Mucosa of rectum (tissue), 2 donors: ENCODE measurements at regions not wholly inside any gene's neighbourhood (a gene's known extent, or its start where the extent isn't known, plus 50 kb on each side); places are given as distances from the start of the nearest gene placed in this dataset.

Experiments used
- H3K27ac ChIP-seq, 2 donors: one replicate each; pipeline ENCODE4 v1.7.0; 2013; ENCODE audit warnings: inconsistent platforms in 2 of 2, low read depth in 2 of 2, low read length in 2 of 2
- H3K27me3 ChIP-seq, 2 donors: one replicate each; pipeline ENCODE4 v1.7.0; 2013; ENCODE audit warnings: low read length in 2 of 2; ENCODE audit not compliant: control insufficient read depth in 2 of 2, insufficient read depth in 2 of 2
- H3K36me3 ChIP-seq, 2 donors: one replicate each; pipeline ENCODE4 v1.7.0; 2013; ENCODE audit warnings: low read length in 2 of 2; ENCODE audit not compliant: control insufficient read depth in 2 of 2, insufficient read depth in 2 of 2
- H3K4me1 ChIP-seq, 2 donors: one replicate each; pipeline ENCODE4 v1.7.0; 2013; ENCODE audit warnings: low read length in 2 of 2, mild to moderate bottlenecking in 1 of 2; ENCODE audit not compliant: control insufficient read depth in 2 of 2, insufficient read depth in 2 of 2
- H3K4me3 ChIP-seq, 2 donors: one replicate each; pipeline ENCODE4 v1.7.0; 2013; ENCODE audit warnings: low read length in 2 of 2
- H3K9ac ChIP-seq, 2 donors: one replicate each; pipeline ENCODE4 v1.7.0; 2013; ENCODE audit warnings: low read length in 2 of 2, low read depth in 1 of 2, mild to moderate bottlenecking in 1 of 2
- H3K9me3 ChIP-seq, 2 donors: one replicate each; pipeline ENCODE4 v1.7.0; 2013; ENCODE audit warnings: low read length in 2 of 2; ENCODE audit not compliant: control insufficient read depth in 2 of 2
- donor health status: healthy.
- donor health status: Normal muscosa, but diverticular disease.

DNA sequence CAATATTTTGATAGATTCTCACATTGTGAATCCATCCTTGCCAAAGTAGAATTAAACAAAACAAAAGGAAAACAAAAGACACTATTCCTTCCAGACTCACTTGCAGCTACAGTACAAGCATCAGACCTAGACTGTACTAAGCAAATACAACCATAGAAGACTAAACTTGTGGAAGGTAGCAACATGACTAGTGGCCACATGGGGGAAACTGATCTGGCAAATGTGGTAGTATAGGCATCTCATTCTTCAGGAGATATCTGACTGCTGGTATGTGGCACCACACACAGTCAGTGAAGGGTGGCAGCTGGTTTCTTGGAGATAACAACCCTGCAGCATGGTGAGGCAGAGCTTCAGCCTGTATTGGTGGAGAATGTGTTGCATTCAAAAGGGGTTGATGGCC, 81.0 kb upstream of the ACVR2A start:
- H3K9me3 ChIP-seq: no peaks in the 10 kb centered on the region
- no peaks in the 10 kb centered on the region for H3K36me3 ChIP-seq
- H3K27ac ChIP-seq: no peak overlapping the region
- no peak overlapping the region for H3K9ac ChIP-seq
- no peaks in the 10 kb centered on the region for H3K4me1 ChIP-seq
- H3K4me3 ChIP-seq: no peak overlapping the region
- H3K27me3 ChIP-seq: no peaks in the 10 kb centered on the region

DNA sequence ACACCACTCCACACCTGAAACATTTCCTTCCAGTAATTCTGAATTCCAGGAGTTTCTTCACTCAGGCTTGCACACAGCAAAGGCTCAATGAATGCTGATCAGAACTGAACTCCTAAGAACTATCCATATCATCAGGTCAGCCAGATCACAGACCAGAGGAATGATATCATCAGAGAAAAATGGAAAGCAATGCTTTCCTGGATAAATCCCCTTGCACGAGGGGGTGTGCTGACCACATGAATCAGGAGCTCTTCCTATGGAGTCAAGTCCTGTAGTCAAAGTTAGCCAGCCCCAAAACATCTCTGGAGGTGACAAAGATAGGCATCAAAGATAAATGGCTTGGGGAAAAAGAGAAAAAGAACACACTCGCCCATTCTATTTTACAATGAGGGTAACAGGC, 83.8 kb upstream of the ACVR2A start:
- Histone ChIP-seq H3K27me3 (no peaks in the 10 kb centered on the region), H3K4me1 (no peaks in the 10 kb centered on the region), H3K27ac (no peak overlapping the region), H3K9ac (no peak overlapping the region), H3K4me3 (no peak overlapping the region), H3K36me3 (no peaks in the 10 kb centered on the region), H3K9me3 (no peaks in the 10 kb centered on the region)

DNA sequence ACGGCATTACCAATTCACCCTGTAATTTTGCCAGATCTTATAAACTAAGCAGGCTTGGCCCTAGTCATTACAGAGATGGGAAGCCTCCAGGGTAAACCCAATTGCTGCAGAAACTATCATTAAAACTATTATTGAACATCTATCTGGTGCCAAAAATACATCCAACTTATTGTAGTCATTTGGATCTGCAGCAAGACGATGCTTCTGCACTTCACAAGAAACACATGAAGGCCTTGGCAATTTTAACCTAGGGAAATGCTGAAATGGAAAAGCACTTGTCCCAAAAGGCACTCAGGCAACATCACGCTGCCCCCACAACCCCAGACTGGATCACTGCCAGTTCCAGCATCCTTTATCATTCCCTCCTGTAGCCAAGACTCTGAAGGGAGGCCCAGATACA, 85.3 kb upstream of the ACVR2A start:
- Histone ChIP-seq H3K27me3 (no peaks in the 10 kb centered on the region), H3K4me1 (no peaks in the 10 kb centered on the region), H3K9me3 (no peaks in the 10 kb centered on the region), H3K4me3 (no peak overlapping the region), H3K9ac (no peak overlapping the region), H3K27ac (no peak overlapping the region), H3K36me3 (no peaks in the 10 kb centered on the region)

DNA sequence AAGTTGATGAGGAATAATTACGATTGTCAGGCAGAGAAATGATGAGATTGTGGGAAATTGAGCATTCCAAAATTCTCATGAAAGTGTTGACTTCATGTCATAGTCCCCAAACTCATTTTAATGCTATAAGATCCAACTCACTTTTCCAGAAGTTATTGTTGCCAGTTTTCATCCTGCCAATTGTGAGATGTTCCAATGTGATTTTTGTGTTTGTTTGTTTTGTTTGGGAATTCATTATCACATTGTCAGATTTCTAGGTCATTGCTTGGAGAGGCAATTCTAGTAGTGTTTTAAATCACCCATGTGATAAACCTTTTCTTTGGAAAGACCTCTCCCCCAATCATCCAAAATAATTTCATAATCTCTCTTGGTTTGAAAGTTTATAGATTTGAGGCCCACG, 86.0 kb upstream of the ACVR2A start:
- Histone ChIP-seq H3K36me3 (no peaks in the 10 kb centered on the region), H3K9me3 (no peaks in the 10 kb centered on the region), H3K4me1 (no peaks in the 10 kb centered on the region), H3K27me3 (no peaks in the 10 kb centered on the region), H3K27ac (no peak overlapping the region), H3K9ac (no peak overlapping the region), H3K4me3 (no peak overlapping the region)

DNA sequence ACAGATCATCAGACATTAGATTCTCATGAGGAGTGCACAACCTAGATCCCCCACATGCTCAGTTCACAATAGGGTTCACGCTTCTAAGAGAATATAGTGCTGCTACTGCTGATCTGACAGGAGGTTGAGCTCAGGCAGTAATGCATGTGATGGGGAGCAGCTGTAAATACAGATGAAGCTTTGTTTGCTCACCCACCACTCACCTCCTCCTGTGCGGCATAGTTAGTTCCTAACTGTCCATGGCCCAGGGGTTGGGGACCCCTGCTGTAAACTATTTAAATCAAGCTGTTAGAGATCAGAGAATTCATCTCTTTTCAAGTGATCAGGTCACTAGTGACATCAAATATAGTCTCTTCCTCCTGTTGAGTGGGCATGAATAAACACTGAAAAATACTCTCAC, 88.8 kb upstream of the ACVR2A start:
- Histone ChIP-seq H3K4me3 (no peak overlapping the region), H3K9me3 (no peaks in the 10 kb centered on the region), H3K27ac (no peak overlapping the region), H3K4me1 (no peaks in the 10 kb centered on the region), H3K27me3 (no peaks in the 10 kb centered on the region), H3K9ac (no peak overlapping the region), H3K36me3 (no peaks in the 10 kb centered on the region)

DNA sequence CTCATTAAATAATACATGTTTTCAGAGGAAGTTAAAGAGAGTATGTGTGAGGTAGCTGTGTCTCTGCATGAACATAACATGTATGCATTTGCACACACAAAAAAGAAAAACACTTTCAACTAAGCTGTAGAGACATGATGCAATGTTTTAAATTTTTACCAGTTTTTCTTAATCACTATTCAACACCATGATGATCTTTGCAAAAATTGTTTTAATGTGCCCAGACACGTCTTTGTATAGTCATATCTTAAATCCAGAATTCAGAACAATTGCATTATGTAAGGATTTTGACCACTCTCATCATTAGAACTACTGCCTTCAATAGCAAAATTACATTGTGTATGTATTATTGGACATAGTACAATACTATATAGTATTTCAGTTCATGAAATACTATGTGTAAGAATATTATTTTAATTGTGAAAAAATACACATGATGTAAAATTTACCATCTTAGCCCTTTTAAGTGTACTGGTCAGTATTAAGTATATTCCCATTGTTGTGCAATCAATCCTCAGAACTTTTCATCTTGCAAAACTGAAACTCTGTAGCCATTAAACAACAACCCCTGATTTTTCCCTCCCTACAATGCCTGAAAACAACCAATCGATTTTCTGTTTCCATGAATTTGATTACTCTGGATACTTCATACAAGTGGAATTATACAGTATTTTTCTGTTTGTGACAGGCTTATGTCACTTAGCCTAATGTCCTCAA, 104.5 kb upstream of the ACVR2A start:
- Histone ChIP-seq H3K9ac (no peak overlapping the region), H3K27ac (no peak overlapping the region), H3K36me3 (no peaks in the 10 kb centered on the region), H3K9me3 (no peaks in the 10 kb centered on the region), H3K4me1 (no peaks in the 10 kb centered on the region), H3K27me3 (no peaks in the 10 kb centered on the region), H3K4me3 (no peak overlapping the region)

DNA sequence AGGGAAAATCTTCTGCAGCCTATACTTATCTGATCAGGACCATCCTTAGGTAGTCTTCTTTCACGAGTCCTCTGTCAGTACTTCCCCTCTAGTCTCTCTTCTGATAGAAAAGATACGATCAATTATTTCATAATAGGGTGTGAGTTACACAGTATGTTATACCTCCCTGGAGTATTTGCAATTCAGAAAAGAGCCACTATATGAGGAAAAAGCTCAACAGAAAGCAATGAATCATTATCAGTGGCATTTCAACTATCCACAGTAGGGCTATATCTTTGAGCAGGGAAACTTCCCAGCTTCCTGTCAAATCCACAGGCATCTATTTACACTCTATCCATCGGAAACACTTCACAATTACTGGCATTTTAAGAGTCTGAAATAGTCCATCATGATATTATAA, 105.3 kb upstream of the ACVR2A start:
- Histone ChIP-seq H3K27me3 (no peaks in the 10 kb centered on the region), H3K36me3 (no peaks in the 10 kb centered on the region), H3K9ac (no peak overlapping the region), H3K4me1 (no peaks in the 10 kb centered on the region), H3K27ac (no peak overlapping the region), H3K9me3 (no peaks in the 10 kb centered on the region), H3K4me3 (no peak overlapping the region)

DNA sequence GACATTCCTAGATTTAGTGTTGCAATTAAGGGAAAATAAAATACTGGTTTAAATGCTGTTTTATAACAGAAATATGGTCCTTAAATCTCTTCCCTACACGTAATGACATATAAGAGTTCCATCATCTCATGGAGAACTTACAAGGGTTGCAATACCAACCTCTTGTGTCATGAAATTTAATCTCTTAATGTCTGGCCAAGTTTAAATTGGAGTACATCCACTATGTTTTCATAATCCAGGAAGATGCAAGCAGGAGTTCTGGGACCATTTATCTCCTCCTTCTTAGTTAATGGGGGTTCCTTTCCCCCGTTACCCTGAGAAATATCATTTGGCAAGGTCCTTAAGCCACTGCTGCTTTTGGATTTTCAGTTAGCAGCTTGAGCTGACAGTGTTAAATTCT, 126.0 kb upstream of the ACVR2A start:
- Histone ChIP-seq H3K4me3 (no peak overlapping the region), H3K9ac (no peak overlapping the region), H3K4me1 (no peaks in the 10 kb centered on the region), H3K27ac (no peak overlapping the region), H3K36me3 (no peaks in the 10 kb centered on the region), H3K9me3 (no peaks in the 10 kb centered on the region), H3K27me3 (no peaks in the 10 kb centered on the region)

DNA sequence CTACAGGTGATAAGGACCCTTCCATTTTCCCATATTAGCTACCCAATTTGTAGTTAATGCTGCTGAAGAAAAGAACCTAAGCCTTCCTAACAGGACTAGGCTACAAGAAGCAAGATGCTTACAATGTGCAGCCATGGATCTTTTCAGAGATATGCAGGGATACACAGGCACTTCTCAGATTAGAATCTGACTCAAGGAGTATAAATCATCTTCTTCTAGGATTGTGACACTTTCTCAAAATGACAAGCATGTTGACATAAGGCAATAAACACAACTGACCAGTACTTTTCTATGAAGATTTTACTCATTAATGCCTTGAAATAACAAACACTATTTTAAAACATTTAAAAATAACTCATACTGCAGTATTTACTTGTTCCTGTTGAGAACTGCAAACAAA, 127.9 kb upstream of the ACVR2A start:
- no peak overlapping the region for H3K4me3 ChIP-seq
- H3K4me1 ChIP-seq: no peaks in the 10 kb centered on the region

DNA sequence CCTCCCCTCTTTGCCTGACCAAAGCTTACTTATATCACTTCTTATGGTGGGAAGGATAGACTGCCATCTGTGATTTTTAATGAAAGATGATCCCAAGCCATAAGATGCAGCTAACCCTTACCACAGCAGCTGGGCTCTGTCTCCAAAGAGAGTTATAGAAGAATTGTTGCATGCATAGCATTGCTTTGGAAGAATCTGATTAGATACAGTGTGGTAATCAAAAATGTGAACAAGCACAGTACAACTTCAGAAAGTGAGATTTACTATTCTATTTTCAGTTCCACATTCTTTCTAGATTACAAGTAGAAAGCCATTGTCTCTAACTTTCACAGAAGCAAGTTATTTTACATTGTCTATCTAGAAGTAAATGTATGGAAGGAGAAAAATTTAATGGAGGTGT, 129.0 kb upstream of the ACVR2A start:
- Histone ChIP-seq H3K4me1 (no peaks in the 10 kb centered on the region), H3K4me3 (no peak overlapping the region), H3K27me3 (no peaks in the 10 kb centered on the region), H3K9ac (no peak overlapping the region), H3K9me3 (no peaks in the 10 kb centered on the region), H3K36me3 (no peaks in the 10 kb centered on the region), H3K27ac (no peak overlapping the region)

More for the DNA sequence above, 127.9 kb upstream of the ACVR2A start:
- Histone ChIP-seq H3K36me3 (no peaks in the 10 kb centered on the region), H3K27ac (no peak overlapping the region), H3K27me3 (no peaks in the 10 kb centered on the region), H3K9me3 (no peaks in the 10 kb centered on the region), H3K9ac (no peak overlapping the region)

DNA sequence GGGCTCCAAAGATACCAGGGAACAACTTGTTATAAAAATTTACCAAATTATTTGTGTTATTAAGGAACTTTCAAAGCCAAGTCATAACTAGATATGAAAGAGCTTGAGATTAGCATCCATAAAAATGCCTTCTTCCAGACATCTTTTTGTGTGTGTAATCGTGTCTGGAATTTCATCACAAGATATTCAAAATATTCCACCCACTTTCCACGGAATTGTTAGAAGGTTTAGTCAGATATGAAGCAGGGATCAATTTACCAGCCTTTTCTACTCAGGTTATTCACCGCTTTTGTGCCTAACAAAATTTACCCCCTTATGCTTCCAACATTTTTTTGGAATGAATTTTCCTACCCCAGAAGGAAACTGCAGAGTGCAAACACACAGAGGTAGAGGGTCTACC, 130.2 kb upstream of the ACVR2A start:
- Histone ChIP-seq H3K27ac (no peak overlapping the region), H3K4me1 (no peaks in the 10 kb centered on the region), H3K36me3 (no peaks in the 10 kb centered on the region), H3K27me3 (no peaks in the 10 kb centered on the region), H3K4me3 (no peak overlapping the region), H3K9ac (no peak overlapping the region), H3K9me3 (no peaks in the 10 kb centered on the region)
